ENCODE measurements at regions not wholly inside any gene's neighbourhood (a gene's known extent, or its start where the extent isn't known, plus 50 kb on each side); places are given as distances from the start of the nearest gene placed in this dataset.

- Histone ChIP-seq H3K27me3 (replicated peaks; ENCODE audit: insufficient read depth) (no peaks in the 10 kb centered on the region), H3K4me1 (ENCODE audit: control insufficient read depth in 1 of 2, low read depth in 2 of 2) (no peaks in the 10 kb centered on the region), H3K4me3 (no peak overlapping the region), H3K36me3 (no peaks in the 10 kb centered on the region), H3K27ac (no peak overlapping the region), H3K9me3 (no peaks in the 10 kb centered on the region)
- DNase-seq (ENCODE audit: low spot score): no peak
- no peak for ATAC-seq (ENCODE audit: insufficient number of reproducible peaks, low FRiP score, low read depth)
- no peak for TF ChIP-seq CTCF (IDR thresholded peaks at IDR 0.05)
These were observed 772.2 kb downstream of the LRFN5 start for GRCh38 chr14:42378880-42379279.

- no peak overlapping the region for H3K4me3 ChIP-seq
- H3K9me3 ChIP-seq: no peaks in the 10 kb centered on the region
- H3K27me3 ChIP-seq (replicated peaks; ENCODE audit: insufficient read depth): no peaks in the 10 kb centered on the region
- H3K4me1 ChIP-seq (ENCODE audit: control insufficient read depth in 1 of 2, low read depth in 2 of 2): no peaks in the 10 kb centered on the region
- DNase-seq (ENCODE audit: low spot score): no peak
- no peak for TF ChIP-seq CTCF (IDR thresholded peaks at IDR 0.05)
- H3K36me3 ChIP-seq: no peaks in the 10 kb centered on the region
- ATAC-seq (ENCODE audit: insufficient number of reproducible peaks, low FRiP score, low read depth): no peak
- H3K27ac ChIP-seq: no peak overlapping the region
These were observed 771.6 kb downstream of the LRFN5 start for GRCh38 chr14:42378274-42378673.

- no peak for ATAC-seq (ENCODE audit: insufficient number of reproducible peaks, low FRiP score, low read depth)
- no peaks in the 10 kb centered on the region for H3K9me3 ChIP-seq
- H3K36me3 ChIP-seq: no peaks in the 10 kb centered on the region
- TF ChIP-seq CTCF (IDR thresholded peaks at IDR 0.05): no peak
- no peaks in the 10 kb centered on the region for H3K4me1 ChIP-seq (ENCODE audit: control insufficient read depth in 1 of 2, low read depth in 2 of 2)
- H3K27ac ChIP-seq: no peak overlapping the region
- DNase-seq (ENCODE audit: low spot score): no peak
- no peak overlapping the region for H3K4me3 ChIP-seq
- no peaks in the 10 kb centered on the region for H3K27me3 ChIP-seq (replicated peaks; ENCODE audit: insufficient read depth)
These were observed 767.7 kb downstream of the LRFN5 start for GRCh38 chr14:42374332-42374731.

GRCh38 chr14:42370056-42370455, 763.4 kb downstream of the LRFN5 start:
- TF ChIP-seq CTCF (IDR thresholded peaks at IDR 0.05): no peak
- no peak for DNase-seq (ENCODE audit: low spot score)
- no peaks in the 10 kb centered on the region for H3K27me3 ChIP-seq (replicated peaks; ENCODE audit: insufficient read depth)
- H3K9me3 ChIP-seq: no peaks in the 10 kb centered on the region
- no peak for ATAC-seq (ENCODE audit: insufficient number of reproducible peaks, low FRiP score, low read depth)
- no peak overlapping the region for H3K4me3 ChIP-seq
- H3K27ac ChIP-seq: no peak overlapping the region
- H3K4me1 ChIP-seq (ENCODE audit: control insufficient read depth in 1 of 2, low read depth in 2 of 2): no peaks in the 10 kb centered on the region
- H3K36me3 ChIP-seq: no peaks in the 10 kb centered on the region

GRCh38 chr14:42368234-42368633, 761.6 kb downstream of the LRFN5 start:
- TF ChIP-seq CTCF (IDR thresholded peaks at IDR 0.05): no peak
- no peak overlapping the region for H3K27ac ChIP-seq
- no peaks in the 10 kb centered on the region for H3K27me3 ChIP-seq (replicated peaks; ENCODE audit: insufficient read depth)
- H3K9me3 ChIP-seq: no peaks in the 10 kb centered on the region
- no peaks in the 10 kb centered on the region for H3K36me3 ChIP-seq
- DNase-seq (ENCODE audit: low spot score) (no peak), ATAC-seq (ENCODE audit: insufficient number of reproducible peaks, low FRiP score, low read depth) (no peak)
- no peaks in the 10 kb centered on the region for H3K4me1 ChIP-seq (ENCODE audit: control insufficient read depth in 1 of 2, low read depth in 2 of 2)
- H3K4me3 ChIP-seq: no peak overlapping the region

All from thoracic aorta (tissue), 2 donors.